GM19438 (cell line): ENCODE measurements at regions not wholly inside any gene's neighbourhood (a gene's known extent, or its start where the extent isn't known, plus 50 kb on each side); places are given as distances from the start of the nearest gene placed in this dataset.
"Not testable (repeated sequence)": the region's sequence is repeated elsewhere in the genome, so short reads cannot be mapped to it uniquely, and the experiment has no call there.

ENCODE experiments used
- ATAC-seq: cut with Tn5 transposase; IDR thresholded peaks from one replicate; pipeline ENCODE4 v1.9.1; 2021; ENCODE audit warnings: low read depth; ENCODE audit not compliant: unreplicated experiment

GRCh38 chr7:29619111-29619510 is 55.5 kb downstream of the PRR15 start:
- no peak for ATAC-seq

DNA sequence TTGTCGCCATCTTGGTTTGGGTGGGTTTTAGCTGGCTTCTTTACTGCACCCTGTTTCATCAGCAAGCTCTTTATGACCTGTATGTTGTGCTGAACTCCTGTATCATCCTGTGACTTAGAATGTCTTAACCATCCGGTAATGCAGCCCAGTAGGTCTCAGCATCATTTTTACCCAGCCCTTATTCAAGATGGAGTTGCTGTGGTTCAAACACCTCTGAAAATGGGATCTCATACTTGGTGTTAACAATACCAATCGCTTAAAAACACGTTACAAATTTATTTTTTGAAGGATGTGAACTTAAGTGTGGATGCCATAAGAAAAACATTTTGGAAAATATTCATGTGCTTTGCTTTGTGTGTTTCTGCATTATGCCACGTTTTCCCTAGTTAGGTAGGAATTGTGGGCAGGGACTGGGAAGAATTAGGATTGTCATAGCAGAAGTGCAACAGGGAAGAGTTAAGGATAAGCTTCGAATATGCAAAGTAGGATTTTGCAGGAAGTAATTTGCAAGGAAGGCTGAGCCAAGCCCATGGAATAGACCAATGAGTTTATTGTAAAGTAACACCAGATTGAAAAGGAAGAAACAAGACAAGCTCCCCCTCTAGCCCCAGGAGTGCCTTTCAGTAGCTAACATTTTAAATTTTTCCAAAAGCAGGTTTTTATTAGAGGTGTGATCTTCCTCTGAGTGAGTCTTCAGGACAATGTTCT is 56.4 kb downstream of the PRR15 start:
- ATAC-seq = no peak

DNA sequence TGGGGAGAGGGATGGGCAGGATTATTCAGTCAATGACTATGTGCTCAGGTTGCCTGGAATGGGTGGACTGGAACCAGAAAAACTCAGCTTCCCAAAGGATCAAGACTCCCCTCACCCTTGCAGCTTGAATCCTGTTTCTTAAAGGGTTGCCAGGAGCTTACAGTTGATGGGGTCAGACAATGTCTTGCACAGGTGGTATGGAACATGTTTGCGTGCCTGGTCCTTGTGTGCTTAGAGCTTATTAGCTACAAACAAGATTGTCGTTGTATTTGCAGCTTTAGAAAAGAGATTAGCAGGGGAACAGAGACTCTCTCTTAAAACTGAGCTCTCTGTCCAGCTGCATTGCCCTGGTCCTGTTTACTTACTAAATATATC is 56.9 kb downstream of the PRR15 start:
- no peak for ATAC-seq

- no peak for ATAC-seq
These were observed 59.0 kb downstream of the PRR15 start for GRCh38 chr7:29622335-29623265.

- ATAC-seq = no peak
These were observed 60.3 kb downstream of the PRR15 start for GRCh38 chr7:29623973-29624372.

- ATAC-seq = no peak
These were observed 63.1 kb downstream of the PRR15 start for GRCh38 chr7:29626730-29627129.

DNA sequence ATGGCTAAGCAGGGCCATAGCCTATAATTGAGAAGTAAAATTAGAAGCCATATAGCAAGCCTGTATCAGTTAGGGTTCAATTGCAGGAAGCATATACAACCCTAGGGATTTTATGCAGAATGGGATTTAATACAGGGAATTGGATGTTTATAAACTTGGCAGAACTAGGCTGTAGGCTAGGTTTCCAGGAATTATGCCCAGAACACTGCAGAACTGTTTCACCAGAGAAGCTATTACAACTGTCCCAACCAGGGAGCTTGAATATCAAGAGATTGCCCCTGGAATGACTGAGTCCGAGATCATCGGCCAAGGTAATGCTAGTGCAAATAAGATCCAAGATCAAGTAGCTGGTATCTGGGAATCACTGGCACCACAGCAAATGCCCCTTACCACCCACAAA is 64.0 kb downstream of the PRR15 start:
- no peak for ATAC-seq

- no peak for ATAC-seq
These were observed 65.9 kb downstream of the PRR15 start for GRCh38 chr7:29629507-29629906.

GRCh38 chr7:29635067-29636008 is 71.7 kb downstream of the PRR15 start:
- not testable (repeated sequence) for ATAC-seq

- no peak for ATAC-seq
These were observed 72.3 kb downstream of the PRR15 start for GRCh38 chr7:29636009-29636351.

GRCh38 chr7:29637374-29637773 is 73.7 kb downstream of the PRR15 start:
- no peak for ATAC-seq

- not testable (repeated sequence) for ATAC-seq
These were observed 75.2 kb downstream of the PRR15 start for GRCh38 chr7:29638841-29639240.

DNA sequence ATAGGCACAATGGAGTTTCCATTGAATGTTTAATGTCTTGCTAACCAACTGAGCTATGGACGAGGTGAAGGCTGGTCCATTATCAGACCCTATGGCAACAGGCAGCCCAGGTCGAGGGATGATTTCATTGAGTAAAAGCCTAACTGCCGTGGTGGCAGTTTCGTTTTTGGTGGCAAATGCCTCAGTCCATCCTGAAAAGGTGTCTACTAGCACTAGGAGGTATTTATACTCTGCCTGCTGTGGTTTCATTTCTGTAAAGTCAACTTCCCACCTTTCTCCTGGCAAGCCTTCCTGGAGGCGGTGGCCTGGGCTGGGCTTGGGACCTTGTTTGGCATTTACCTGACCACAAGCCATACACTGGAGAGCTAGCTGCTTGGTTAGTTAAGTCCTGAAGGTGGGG is 75.8 kb downstream of the PRR15 start:
- no peak for ATAC-seq

DNA sequence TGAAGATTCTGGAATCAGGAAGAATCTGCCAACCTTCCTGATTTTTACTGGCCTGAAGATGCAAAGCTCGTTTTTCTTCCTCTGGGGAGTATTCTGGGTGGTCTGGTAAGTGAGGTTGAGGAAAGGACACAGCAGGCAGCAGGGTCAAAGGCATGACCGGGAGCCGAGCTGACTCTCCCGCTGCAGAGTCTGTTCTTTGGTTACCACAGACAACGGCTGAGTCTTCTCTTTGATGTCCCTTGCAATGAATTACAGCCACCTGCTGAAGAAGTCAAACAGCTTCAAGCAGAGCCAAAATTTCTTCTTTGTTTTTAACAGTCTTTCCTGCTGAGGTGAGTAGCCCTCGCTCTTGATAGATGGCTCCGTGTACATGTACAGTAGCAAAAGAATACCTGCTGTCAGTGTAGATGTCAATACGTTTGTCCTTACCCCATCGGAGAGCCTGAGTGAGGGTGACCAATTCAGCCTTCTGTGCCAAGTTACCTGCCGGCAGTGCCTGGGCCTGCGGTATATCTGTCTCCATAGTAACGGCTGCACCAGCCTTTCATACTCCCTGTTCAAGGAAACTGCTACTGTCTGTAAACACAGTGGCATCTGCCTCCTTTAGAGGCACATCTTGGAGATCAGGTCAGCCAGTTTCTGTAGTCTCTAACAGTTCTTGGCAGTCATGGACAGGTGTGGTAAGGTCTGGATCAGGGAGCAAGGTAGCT is 76.4 kb downstream of the PRR15 start:
- no peak for ATAC-seq

- ATAC-seq = no peak
These were observed 78.0 kb downstream of the PRR15 start for GRCh38 chr7:29641651-29642050.

DNA sequence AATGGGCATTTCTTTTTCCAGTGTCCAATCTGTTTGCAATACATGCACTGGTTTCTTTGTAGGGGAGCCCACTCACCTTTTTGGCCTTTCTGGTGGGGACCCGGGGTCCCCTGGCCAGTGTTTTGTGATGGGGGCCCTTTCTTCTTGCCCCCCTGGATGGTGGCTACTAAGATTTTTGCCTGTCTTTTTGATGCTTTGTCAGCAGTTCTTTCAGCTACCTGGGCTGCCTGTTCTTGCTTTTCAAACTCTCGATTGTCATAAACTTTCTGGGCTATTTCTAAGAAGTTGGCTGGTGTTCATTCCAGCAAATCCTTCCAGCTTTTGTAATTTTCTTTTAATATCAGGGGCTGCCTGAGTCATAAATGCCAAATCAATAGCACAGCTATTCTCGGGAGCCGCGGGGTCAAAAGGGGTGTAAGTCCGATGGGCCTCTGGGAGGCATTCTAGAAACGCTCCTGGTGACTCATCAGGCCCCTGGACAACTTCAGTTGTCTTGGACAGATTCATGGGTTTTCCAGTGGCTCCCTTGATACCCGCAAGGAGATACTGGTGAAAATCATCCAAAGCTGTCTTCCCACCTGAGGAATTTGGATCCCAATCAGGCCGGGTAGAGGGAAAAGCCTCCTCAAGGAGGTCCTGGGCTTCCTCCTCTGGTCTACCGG is 79.0 kb downstream of the PRR15 start:
- no peak for ATAC-seq

GRCh38 chr7:29646116-29646515 is 82.5 kb downstream of the PRR15 start:
- ATAC-seq = not testable (repeated sequence)

DNA sequence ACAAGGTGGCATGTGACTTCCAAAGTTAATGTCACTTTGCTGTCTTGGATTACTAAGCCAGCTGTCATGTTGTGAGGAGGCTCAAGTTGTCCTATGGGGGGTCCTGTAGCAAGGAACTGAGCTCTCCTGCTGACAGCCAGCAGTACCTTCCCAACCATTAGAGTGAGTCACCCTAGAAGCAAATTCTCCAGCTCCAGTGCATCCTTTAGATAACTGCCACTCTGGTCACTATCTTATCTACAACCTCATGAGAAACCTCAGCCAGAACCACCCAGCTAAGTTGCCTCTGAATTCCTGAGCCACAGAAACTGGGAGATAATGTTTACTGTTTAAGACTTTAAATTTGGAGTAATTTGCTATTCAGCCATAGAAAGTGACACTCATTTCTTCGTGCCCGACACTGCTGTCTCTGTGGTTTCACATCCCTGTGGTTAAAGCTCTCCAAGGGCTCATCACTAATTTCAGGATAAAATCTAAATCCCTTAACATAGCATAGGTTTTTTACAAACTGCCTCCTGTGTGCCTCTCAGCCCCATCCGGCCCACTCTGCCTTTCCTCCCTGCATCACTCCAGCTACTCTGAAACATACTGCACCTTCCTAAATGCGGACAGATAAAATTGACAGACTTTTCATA is 83.5 kb downstream of the PRR15 start:
- ATAC-seq = no peak

- ATAC-seq = not testable (repeated sequence)
These were observed 84.1 kb downstream of the PRR15 start for GRCh38 chr7:29647691-29648210.
